Activated T-cell treated with anti-CD3 and anti-CD28 coated beads, Interleukin-2, amount 50 U/mL, for 24 hours (primary cell): ENCODE measurements at regions not wholly inside any gene's neighbourhood (a gene's known extent, or its start where the extent isn't known, plus 50 kb on each side); places are given as distances from the start of the nearest gene placed in this dataset.

Source experiments
- DNase-seq: peaks from one replicate; pipeline ENCODE4 v3.0.0-alpha.2; 2020
- H3K27ac Mint-ChIP-seq: 2 replicates; pipeline ENCODE4 v1.8.0; 2020; ENCODE audit warnings: mild to moderate bottlenecking, mixed read lengths
- H3K27me3 Mint-ChIP-seq: 2 replicates; pipeline ENCODE4 v1.8.0; 2020; ENCODE audit warnings: mixed read lengths
- H3K36me3 Mint-ChIP-seq: 2 replicates; pipeline ENCODE4 v1.8.0; 2020; ENCODE audit warnings: low read depth, mixed read lengths
- H3K4me1 Mint-ChIP-seq: 2 replicates; pipeline ENCODE4 v1.8.0; 2020; ENCODE audit warnings: low read depth, mixed read lengths
- H3K4me3 Mint-ChIP-seq: 2 replicates; pipeline ENCODE4 v1.8.0; 2020; ENCODE audit warnings: mild to moderate bottlenecking, moderate library complexity, mixed read lengths
- H3K9me3 Mint-ChIP-seq: 2 replicates; pipeline ENCODE4 v1.8.0; 2020; ENCODE audit warnings: mixed read lengths

DNA sequence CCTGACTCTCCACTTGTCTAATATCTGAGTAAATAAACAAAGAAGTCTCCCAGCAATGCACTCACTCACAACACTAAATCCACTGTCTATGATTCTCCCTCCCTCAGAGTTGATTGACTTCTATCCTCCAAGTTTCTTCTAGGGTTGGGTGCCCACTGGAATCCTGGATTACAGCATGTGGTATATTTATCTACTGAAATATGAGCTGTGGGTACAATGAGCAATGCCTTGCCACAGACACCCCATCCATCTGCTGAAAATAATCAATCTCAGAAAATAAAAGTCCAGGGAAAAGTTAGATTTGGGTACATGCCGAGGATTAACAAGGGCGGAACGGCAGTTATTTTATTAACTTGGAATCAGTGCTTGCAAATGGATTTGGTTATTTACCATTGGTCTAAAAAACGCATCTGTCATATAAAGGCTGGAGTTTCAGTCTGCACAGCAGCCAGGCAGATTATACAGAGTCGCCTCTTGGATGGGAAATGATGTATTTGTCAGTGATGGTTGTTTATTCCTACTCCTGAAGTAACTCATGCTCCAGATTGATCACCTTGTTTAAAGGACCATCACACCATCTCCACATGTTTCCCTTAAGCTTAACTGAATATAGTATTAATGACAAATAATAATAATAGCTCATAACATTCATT, 193.9 kb upstream of the SOX9 start:
- Mint-ChIP-seq H3K27me3 (no peaks in the 10 kb centered on the region), H3K9me3 (peaks cover 8% of the 10 kb centered on the region), H3K4me3 (no peak overlapping the region), H3K27ac (no peak overlapping the region), H3K4me1 (no peaks in the 10 kb centered on the region), H3K36me3 (no peaks in the 10 kb centered on the region)
- DNase-seq: no peak

DNA sequence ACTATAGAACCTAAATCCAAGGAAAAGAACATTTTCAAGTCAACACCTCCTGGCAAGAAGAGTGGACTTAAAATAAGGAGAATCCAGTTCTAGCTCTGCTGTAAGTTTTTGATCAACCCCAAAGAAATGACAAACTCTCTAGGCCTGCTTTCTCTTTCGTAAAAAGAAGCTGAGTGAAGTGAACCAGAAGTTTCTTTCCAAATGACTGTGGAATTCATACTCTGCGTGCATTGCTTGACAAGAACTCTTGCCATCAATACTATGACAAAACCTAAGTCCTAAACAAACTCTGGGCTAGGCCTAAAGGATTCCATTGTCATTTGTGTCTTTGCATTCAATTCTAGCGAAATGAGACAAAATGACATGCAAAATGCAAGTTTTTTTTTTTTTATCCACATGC, 187.5 kb upstream of the SOX9 start:
- Mint-ChIP-seq H3K27ac (no peak overlapping the region), H3K36me3 (no peaks in the 10 kb centered on the region), H3K27me3 (no peaks in the 10 kb centered on the region), H3K4me1 (no peaks in the 10 kb centered on the region), H3K9me3 (peaks cover 4% of the 10 kb centered on the region), H3K4me3 (no peak overlapping the region)
- no peak for DNase-seq

DNA sequence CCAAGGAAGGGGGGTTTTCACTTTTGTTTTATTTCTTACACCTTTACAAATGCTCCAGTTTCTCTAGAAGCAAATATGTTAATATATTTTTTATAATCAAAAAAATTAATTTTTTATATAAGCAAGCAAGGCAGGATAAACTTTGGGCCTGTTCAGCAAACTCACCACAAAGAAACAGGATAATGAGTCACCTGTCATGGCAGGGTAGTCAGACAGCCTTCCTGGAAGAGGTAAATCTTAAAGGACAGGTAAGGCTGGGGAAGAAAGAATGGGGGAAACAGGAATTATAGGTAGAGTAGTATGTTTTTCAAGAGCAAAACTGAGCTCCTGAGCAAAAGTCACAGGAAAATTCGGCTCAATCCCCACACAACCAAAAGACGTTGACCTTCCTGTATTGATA, 186.3 kb upstream of the SOX9 start:
- Mint-ChIP-seq H3K9me3 (peaks cover 4% of the 10 kb centered on the region), H3K27me3 (no peaks in the 10 kb centered on the region), H3K27ac (no peak overlapping the region), H3K36me3 (no peaks in the 10 kb centered on the region), H3K4me3 (no peak overlapping the region), H3K4me1 (no peaks in the 10 kb centered on the region)
- DNase-seq: no peak

DNA sequence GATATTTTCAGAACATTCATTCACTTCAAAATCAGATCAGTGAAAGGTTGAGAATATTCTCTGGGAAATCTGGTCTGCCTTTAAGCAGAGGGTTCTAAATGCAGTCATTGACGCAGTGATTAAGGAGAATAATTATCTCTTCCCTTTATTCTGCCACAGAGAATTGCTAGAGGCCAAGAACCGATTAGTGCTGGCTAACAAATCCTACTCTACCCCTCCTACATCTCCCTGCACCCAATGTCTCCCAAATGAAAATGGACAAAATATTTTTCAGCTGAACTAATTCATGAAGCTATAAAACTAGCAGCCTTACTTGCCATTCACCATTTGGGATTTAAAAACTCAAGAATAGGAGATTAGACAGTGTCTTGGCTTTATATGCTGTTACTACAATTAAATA, 185.5 kb upstream of the SOX9 start:
- H3K36me3 Mint-ChIP-seq: no peaks in the 10 kb centered on the region
- no peak overlapping the region for H3K27ac Mint-ChIP-seq
- no peaks in the 10 kb centered on the region for H3K4me1 Mint-ChIP-seq
- H3K27me3 Mint-ChIP-seq: no peaks in the 10 kb centered on the region
- H3K9me3 Mint-ChIP-seq: peaks cover 8% of the 10 kb centered on the region
- no peak for DNase-seq
- H3K4me3 Mint-ChIP-seq: no peak overlapping the region

DNA sequence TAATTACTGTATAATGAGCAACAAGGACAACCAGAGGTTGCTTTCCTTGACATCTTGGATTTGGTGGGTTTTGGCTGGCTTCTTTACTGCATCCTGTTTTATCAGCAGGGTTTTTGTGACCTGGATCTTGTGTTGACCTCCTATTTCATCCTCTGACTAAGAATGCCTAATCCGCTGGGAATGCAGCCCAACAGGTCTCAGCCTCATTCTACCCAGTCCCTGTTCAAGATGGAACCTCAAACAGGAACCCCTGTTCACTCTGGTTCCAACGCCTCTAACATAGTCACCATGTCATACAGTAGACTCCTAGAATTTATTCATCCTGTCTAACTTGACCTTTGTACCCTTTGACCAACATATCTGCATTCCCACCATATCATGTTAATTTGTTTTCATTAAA, 183.8 kb upstream of the SOX9 start:
- no peaks in the 10 kb centered on the region for H3K4me1 Mint-ChIP-seq
- H3K27me3 Mint-ChIP-seq: no peaks in the 10 kb centered on the region
- H3K9me3 Mint-ChIP-seq: peaks cover 4% of the 10 kb centered on the region
- no peaks in the 10 kb centered on the region for H3K36me3 Mint-ChIP-seq
- DNase-seq: no peak
- H3K4me3 Mint-ChIP-seq: no peak overlapping the region
- no peak overlapping the region for H3K27ac Mint-ChIP-seq

DNA sequence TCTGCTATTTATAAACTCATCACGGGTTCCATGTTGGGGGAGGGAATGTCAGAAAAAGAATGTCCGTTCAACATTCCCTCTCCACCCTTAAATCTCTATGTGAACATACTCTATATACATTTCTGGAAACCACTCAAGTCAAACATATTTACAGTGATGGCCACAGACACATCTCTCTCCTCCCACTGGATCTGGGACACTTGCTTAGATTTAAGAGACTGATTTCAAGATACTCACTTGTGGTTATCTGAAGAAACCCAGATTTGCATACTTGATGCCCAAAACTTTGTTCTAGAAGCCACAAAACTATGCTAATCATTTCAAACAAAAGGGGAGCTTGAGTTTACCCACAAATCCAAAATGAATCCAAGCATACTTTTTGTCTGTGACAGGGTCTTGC, 182.9 kb upstream of the SOX9 start:
- Mint-ChIP-seq H3K4me3 (no peak overlapping the region), H3K4me1 (no peaks in the 10 kb centered on the region), H3K9me3 (peaks cover 4% of the 10 kb centered on the region), H3K27ac (no peak overlapping the region), H3K27me3 (no peaks in the 10 kb centered on the region), H3K36me3 (no peaks in the 10 kb centered on the region)
- no peak for DNase-seq

DNA sequence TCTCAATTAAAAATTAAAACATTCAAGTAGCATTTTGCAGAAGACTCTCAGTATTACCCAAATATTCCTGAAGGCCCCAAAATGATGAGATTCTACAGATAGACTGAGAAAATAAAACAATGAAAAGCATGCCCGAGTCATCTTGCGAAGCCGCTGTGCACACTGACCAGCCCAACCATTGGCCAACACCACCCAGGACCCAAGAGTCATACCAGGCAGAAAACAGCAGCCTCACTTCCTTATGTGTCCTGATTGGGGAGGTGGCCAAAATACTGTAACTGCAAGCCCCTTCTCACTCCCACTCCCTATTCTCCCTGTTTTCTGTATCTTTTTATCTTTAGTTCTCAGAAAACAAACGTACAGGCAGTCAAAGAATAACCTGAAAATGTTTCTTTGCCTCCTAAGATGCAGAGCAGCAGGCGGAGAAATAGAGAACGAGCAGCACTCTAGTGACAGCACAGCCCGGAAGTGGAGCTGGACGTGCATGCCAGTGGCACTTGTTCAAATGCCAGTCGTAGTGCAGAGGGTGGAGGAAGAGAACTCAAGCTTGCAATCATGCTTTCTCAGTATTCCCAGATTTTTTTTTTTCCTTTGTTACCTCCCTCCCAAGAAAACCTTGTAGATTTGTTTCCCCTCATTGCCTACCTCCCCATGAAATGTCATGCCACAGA, 182.3 kb upstream of the SOX9 start:
- H3K4me3 Mint-ChIP-seq: no peak overlapping the region
- no peaks in the 10 kb centered on the region for H3K36me3 Mint-ChIP-seq
- H3K27me3 Mint-ChIP-seq: no peaks in the 10 kb centered on the region
- peaks cover 4% of the 10 kb centered on the region for H3K9me3 Mint-ChIP-seq
- H3K27ac Mint-ChIP-seq: no peak overlapping the region
- DNase-seq: no peak
- H3K4me1 Mint-ChIP-seq: no peaks in the 10 kb centered on the region

DNA sequence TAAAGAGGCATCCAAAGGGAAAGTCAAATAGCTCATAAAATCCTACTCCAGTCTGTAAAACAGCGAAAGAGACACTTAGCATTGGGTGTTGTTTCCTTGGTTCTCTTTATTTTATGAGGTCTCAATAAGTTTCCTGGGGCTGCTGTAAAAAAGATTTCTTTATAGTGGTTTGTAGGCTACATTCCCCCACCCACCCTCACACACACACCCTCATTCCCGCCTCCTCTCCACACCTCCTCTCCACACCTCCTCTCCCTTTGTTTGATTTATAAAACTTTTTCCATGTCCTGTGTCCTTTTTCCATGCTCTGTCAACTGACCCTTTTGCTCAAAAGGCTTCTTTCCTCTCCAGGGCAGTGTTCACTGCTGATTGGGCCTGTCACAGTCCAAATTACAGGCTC, 178.9 kb upstream of the SOX9 start:
- H3K4me1 Mint-ChIP-seq: no peaks in the 10 kb centered on the region
- DNase-seq: no peak
- no peak overlapping the region for H3K4me3 Mint-ChIP-seq
- H3K27ac Mint-ChIP-seq: no peak overlapping the region
- H3K9me3 Mint-ChIP-seq: peaks cover 13% of the 10 kb centered on the region
- no peaks in the 10 kb centered on the region for H3K36me3 Mint-ChIP-seq
- no peaks in the 10 kb centered on the region for H3K27me3 Mint-ChIP-seq

DNA sequence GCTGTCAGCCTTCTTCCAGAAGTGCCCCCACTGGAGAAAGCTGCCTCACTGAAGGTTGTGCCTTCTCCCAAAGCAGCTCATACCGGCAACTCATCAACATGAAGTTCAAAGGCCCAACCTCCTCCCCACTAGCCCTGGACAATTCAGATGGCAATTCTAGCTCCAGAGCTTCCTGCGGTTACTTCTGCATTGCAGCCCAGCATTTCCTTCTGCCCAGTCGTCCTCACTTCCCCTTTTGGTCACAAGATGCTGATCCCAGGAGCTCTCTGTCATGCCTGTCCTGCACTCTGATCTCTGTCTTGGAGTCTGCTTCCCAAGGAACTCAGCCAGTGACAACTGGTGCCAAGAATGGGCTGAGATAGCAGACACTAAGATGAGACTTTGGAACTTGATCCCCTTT, 178.2 kb upstream of the SOX9 start:
- H3K9me3 Mint-ChIP-seq: peaks cover 13% of the 10 kb centered on the region
- H3K4me3 Mint-ChIP-seq: no peak overlapping the region
- H3K4me1 Mint-ChIP-seq: no peaks in the 10 kb centered on the region
- no peak for DNase-seq
- H3K36me3 Mint-ChIP-seq: no peaks in the 10 kb centered on the region
- H3K27ac Mint-ChIP-seq: no peak overlapping the region
- no peaks in the 10 kb centered on the region for H3K27me3 Mint-ChIP-seq

DNA sequence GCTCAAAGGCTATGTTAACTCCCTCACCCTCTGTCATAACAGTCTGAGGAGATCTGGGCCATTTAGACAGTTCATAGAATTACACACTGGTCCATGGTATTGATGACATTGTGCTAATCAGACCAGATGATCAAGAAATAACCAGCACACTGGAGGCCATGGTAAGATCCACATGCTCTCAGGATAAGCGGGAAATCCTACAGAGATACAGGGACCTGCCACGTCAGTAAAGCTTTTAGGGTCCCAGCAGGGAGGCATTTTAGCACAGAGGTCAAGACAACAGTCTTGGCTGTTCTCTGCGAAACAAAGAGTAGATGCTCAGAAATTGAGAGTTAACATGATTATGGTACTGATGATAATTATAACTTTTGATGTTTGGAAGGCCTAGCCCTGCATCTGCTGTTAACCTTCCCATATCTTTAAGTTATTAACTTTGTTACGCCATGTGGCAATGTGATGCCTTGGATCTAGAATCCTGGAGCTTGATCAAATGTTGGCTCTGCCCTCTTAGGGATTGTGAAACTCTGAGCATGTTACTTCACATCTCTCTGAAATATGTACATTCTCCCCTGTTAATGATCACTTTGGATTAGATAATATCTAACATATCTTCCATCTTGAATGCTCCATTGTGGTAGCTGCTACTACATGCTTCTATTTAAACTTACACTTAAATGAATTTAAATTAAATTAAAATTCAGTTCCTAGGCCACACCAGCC, 172.0 kb upstream of the SOX9 start:
- Mint-ChIP-seq H3K9me3 (peaks cover 11% of the 10 kb centered on the region), H3K27ac (no peak overlapping the region), H3K4me3 (no peak overlapping the region), H3K36me3 (no peaks in the 10 kb centered on the region), H3K4me1 (no peaks in the 10 kb centered on the region), H3K27me3 (no peaks in the 10 kb centered on the region)
- no peak for DNase-seq

DNA sequence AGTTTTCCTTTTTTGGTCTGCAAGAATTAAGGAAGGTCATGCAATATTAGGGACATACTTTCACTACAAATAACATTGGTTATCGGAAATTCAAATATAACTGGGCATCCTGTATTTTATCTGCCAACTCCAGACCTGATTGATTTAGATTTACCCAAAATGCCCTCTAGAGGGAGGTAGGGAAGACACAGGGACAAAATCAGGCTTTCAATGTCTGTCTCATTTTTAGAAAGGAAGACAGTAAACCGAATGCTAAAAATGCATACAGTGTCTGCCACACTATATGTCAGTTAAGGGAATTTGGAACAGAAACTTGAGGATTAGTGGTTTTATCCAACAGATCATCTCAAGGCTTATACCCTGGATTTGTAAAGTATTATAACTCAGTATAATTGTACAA, 161.7 kb upstream of the SOX9 start:
- peaks cover 4% of the 10 kb centered on the region for H3K9me3 Mint-ChIP-seq
- no peak overlapping the region for H3K27ac Mint-ChIP-seq
- no peak overlapping the region for H3K4me3 Mint-ChIP-seq
- no peaks in the 10 kb centered on the region for H3K36me3 Mint-ChIP-seq
- DNase-seq: no peak
- H3K27me3 Mint-ChIP-seq: no peaks in the 10 kb centered on the region
- H3K4me1 Mint-ChIP-seq: no peaks in the 10 kb centered on the region

DNA sequence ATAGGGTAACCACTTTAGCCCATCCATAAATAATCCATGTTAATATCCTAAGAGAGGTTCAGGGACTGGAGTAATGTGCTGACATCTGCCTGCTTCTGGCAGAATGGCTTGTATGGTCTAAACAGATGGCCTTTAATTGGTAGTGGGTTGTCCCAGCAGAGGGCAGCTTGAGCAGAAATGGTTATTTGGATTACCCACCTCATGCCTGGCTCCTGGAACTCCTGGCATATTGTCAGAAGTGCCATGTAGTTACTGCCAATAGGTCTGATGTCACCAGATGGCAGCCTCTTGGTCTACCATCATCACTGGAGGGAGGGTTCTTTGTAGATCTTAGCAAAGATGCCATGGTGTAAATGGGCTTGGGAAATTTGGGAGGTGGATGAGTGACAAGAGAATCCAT, 157.5 kb upstream of the SOX9 start:
- no peak for DNase-seq

DNA sequence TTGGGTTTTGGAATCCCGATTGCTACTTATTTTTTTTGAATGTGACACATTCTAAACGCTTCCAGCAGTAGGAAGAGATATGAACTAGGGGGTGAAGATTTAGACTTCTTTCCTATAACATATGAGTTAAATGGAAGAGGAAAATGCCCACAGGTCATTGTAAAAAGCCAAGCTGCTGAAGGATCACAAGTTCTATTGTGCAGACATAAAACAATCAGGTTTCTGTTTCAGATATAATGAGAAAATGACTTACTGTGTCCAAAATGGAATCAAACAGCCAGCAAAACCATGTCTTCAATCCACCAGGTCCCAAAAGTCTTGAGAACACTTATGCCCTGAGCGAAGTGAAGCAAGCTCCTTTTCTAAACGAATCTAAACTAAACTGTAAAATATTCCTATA, 157.0 kb upstream of the SOX9 start:
- no peaks in the 10 kb centered on the region for H3K4me1 Mint-ChIP-seq
- no peaks in the 10 kb centered on the region for H3K27me3 Mint-ChIP-seq
- H3K36me3 Mint-ChIP-seq: no peaks in the 10 kb centered on the region
- no peak for DNase-seq
- no peak overlapping the region for H3K4me3 Mint-ChIP-seq
- H3K9me3 Mint-ChIP-seq: peaks cover 2% of the 10 kb centered on the region
- H3K27ac Mint-ChIP-seq: no peak overlapping the region

More for the DNA sequence above, 157.5 kb upstream of the SOX9 start:
- H3K27me3 Mint-ChIP-seq: no peaks in the 10 kb centered on the region
- no peaks in the 10 kb centered on the region for H3K36me3 Mint-ChIP-seq
- H3K27ac Mint-ChIP-seq: no peak overlapping the region
- peaks cover 2% of the 10 kb centered on the region for H3K9me3 Mint-ChIP-seq
- H3K4me3 Mint-ChIP-seq: no peak overlapping the region
- no peaks in the 10 kb centered on the region for H3K4me1 Mint-ChIP-seq

DNA sequence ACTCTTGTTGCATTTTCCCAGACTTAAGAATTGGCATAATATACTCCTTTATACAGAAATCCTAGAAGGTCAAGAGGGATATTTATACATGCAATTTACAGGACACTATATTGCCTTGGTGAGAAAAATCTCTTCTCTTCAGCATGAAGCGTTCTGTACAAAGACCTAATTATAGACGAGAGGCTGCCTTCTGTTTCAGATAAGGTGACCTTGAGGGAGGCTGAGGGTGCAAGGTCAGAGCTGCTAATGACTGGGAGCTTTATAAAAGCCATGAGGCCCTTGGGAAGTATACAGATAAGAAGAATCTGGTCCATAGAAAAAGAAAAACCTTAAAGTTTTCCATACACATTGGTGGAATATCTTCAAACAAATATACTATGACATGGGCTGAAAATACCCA, 156.3 kb upstream of the SOX9 start:
- Mint-ChIP-seq H3K36me3 (no peaks in the 10 kb centered on the region), H3K27me3 (no peaks in the 10 kb centered on the region), H3K27ac (no peak overlapping the region), H3K4me1 (no peaks in the 10 kb centered on the region), H3K4me3 (no peak overlapping the region), H3K9me3 (peaks cover 2% of the 10 kb centered on the region)
- DNase-seq: no peak

DNA sequence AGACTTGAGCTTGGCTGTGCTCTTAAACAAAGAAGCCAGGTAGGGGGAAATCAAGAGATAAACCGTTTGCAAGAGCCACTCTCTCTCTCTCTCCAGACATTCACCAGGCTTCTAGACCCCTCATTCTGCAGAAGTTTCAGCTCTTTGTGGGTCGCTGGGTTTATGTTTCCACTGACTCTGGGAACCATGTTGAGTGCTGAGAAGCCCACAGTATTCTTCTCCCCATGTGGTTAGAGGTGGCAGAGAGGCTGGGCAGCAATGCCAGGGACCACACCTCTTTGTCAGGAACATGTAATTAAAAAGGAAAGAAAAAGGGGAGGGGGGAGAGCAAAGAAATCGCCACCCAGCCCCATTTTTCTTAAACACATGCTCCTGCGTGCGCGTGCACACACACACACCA, 154.8 kb upstream of the SOX9 start:
- Mint-ChIP-seq H3K9me3 (no peaks in the 10 kb centered on the region), H3K4me1 (no peaks in the 10 kb centered on the region), H3K27ac (no peak overlapping the region), H3K27me3 (no peaks in the 10 kb centered on the region), H3K4me3 (no peak overlapping the region), H3K36me3 (no peaks in the 10 kb centered on the region)
- no peak for DNase-seq
